Right cardiac atrium (tissue), 5 donors: ENCODE measurements at regions not wholly inside any gene's neighbourhood (a gene's known extent, or its start where the extent isn't known, plus 50 kb on each side); places are given as distances from the start of the nearest gene placed in this dataset.

Experiments used
- ATAC-seq, 2 donors: fragments of 200-7000 bp; cut with Tn5 transposase; one replicate each; pipeline versions ENCODE4 v1.8.0 to v1.9.1; 2020; ENCODE audit warnings: moderate library complexity in 2 of 2, mild to moderate bottlenecking in 1 of 2
- DNase-seq, 3 donors: peaks; one replicate each; pipeline ENCODE4 v3.0.0-alpha.2; 2020
- H3K27ac ChIP-seq: one replicate; pipeline ENCODE4 v1.5.1; 2013; ENCODE audit warnings: mild to moderate bottlenecking, low read length, control low read depth, moderate library complexity
- H3K27me3 ChIP-seq: one replicate; pipeline ENCODE4 v1.6.1; 2013; ENCODE audit not compliant: control insufficient read depth, insufficient read depth
- H3K4me1 ChIP-seq: one replicate; pipeline ENCODE4 v1.6.1; 2013; ENCODE audit warnings: low read length; ENCODE audit not compliant: control insufficient read depth, insufficient read depth
- H3K4me3 ChIP-seq: one replicate; pipeline ENCODE4 v1.5.1; 2013; ENCODE audit warnings: low read length, control low read depth
- H3K9me3 ChIP-seq: one replicate; pipeline ENCODE4 v1.6.1; 2013; ENCODE audit warnings: low read length; ENCODE audit not compliant: control insufficient read depth
- WGBS: extraction: QIAGEN DNeasy Blood & Tissue Kit; methylation state at CpG from one replicate; pipeline ENCODE4 v1.1.7; 2013; 5-methylcytosine and 5-hydroxymethylcytosine counted together
- intact Hi-C, 4 donors: fragments of 100-400 bp; cut with DNase I; formaldehyde crosslinking; loops; one replicate each; pipeline versions ENCODE4 v1.11.0 to v1.14.0; 2022 to 2023
- donor health status: healthy with polysubstance abuse.
- donor health status: DM: no; HTN: yes; CAD: no.
- donor health status: DM: no; HTN: no; CAD: no.
- donor health status: DM: no; HTN: yes; CAD: no; lungs with severe emphysema.
- donor health status: DM: yes; HTN: yes; CAD: no.

DNA sequence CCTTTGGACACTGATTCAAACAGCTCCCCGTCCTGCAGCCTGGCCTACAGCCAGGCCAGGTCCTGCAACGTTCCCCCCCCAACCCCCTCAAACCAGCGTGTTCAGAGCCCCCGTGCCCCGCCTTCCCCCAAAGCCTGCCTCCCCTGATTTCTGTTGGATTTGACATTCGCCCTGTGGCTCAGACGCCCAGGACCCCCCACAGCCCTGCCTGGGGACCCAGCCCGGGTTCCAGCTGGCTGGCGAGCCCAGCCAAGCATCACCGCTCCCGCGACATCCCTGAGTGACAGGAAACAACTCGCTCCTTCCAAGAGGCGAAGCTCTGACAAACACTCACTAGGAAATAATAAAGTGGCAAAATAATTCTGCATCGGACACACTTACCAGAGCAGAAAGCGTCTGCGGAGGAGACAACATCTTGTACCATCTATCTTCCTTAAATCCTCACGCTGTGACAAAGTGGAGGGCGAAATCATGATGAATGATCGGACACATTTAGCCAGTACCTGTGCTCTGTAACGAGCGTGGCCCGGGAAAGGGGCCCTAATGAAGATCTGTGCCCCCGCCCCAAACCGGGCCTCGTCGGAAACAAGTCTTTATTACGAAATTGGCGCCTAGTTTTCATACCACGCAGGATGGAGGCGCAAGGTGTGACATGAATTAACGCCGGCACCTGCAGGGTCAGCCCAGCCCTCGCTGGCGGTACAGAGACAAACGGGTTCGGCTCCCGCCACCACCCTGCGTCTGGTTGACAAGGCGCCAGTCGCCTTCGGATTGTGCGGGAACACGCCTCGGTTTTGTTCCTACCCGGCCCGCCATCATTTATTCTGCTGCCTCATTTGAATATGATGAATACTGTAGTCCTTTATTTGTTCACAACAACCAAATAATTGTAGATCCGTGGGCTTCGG, 91.0 kb upstream of the MVB12B start:
- H3K9me3 ChIP-seq: no peaks in the 10 kb centered on the region
- H3K27me3 ChIP-seq: no peaks in the 10 kb centered on the region
- WGBS: 85% methylated on average over 49 of the region's 49 CpGs
- H3K4me1 ChIP-seq: no peaks in the 10 kb centered on the region
- intact Hi-C loops: no loop called here
- DNase-seq: no peak
- ATAC-seq: no peak
- no peak overlapping the region for H3K4me3 ChIP-seq
- no peak overlapping the region for H3K27ac ChIP-seq

DNA sequence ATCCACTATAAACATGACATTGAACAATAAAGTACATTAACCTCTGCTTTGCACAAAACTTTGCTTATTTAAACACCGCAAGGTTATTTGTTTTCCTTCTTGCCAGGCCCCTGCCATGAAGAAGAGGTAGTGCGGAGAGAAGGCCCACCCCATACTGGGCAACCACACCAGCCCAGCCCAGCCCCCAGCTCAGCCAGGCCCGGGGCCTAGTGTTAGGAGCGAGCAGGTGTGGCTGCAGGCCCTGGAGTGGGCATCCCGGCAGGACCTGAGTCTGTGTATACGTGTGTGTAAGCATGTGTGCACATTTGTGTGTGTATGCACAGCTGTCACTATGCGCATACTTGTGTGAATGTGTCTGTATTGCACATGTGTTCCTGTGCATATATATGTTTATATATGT, 90.4 kb upstream of the MVB12B start:
- Histone ChIP-seq H3K4me1 (no peaks in the 10 kb centered on the region), H3K27ac (no peak overlapping the region), H3K4me3 (no peak overlapping the region), H3K27me3 (no peaks in the 10 kb centered on the region), H3K9me3 (no peaks in the 10 kb centered on the region)
- 92% methylated on average over 7 of the region's 7 CpGs for WGBS
- DNase-seq (no peak), ATAC-seq (no peak)
- intact Hi-C loops: no loop called here

DNA sequence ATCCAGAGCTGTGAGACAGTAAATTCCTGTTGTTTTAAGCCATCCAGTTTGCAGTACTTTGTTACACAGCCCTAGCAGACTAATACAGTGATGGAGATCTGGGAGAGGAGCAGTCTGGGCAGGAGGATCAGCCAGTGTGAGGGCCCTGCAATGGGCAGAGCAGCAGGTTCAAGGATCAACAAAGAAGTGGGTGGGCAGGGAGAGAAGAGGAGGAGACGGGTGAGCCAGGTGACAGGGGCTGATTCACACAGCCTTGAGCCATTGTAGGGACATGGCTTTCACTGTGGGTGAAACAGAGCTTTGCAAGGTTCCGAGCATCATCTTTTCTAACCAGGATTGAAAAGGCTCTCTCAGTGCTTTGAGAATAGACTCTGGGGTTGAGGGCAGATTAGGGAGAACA, 88.2 kb upstream of the MVB12B start:
- Histone ChIP-seq H3K9me3 (no peaks in the 10 kb centered on the region), H3K27ac (no peak overlapping the region), H3K4me3 (no peak overlapping the region), H3K27me3 (no peaks in the 10 kb centered on the region), H3K4me1 (no peaks in the 10 kb centered on the region)
- intact Hi-C loops: no loop called here
- no peak for ATAC-seq
- 84% methylated on average over 2 of the region's 2 CpGs for WGBS
- DNase-seq: no peak

DNA sequence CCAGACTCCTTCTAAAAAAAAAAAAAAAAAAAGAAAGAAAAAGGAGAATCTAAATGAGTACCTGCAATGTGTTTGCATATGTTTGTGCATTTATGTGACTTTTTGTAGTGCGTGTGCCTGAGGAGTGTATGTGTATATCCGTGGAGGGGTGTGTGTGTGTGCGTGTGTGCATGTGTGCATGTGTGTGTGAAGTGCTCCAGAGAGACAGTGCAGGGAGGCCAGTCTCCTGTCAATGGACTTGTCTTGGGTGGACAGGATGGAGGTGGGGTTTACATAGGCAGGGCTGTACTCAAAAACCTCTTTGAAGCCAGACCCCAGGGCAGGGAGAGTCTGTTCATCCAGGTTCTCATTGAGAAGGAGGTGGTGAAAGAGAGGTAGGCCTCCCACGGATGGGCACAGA, 87.1 kb upstream of the MVB12B start:
- 95% methylated on average over 4 of the region's 4 CpGs for WGBS
- Histone ChIP-seq H3K27ac (no peak overlapping the region), H3K27me3 (no peaks in the 10 kb centered on the region), H3K4me3 (no peak overlapping the region), H3K4me1 (no peaks in the 10 kb centered on the region), H3K9me3 (no peaks in the 10 kb centered on the region)
- no peak for ATAC-seq
- no peak for DNase-seq
- intact Hi-C loops: no loop called here

DNA sequence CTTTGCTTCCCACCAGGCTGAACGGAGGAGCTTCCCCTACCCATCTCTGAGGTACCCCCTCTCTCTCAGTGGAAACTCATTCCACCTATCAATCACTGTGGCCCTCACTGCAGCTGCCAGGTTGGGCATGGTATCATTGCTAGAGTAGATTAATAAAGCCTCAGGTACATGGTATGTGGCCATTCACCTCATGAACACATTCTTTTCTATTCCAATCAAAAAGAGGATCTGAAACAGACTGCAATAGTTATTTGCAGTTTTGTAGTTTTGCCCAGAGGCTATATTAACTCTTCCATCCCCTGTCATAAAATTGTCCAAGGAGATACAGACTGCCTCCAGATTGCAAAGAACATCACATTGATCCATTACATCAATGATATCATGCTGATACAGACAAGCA, 85.8 kb upstream of the MVB12B start:
- Histone ChIP-seq H3K9me3 (peaks cover 4% of the 10 kb centered on the region), H3K4me1 (no peaks in the 10 kb centered on the region), H3K27ac (no peak overlapping the region), H3K4me3 (no peak overlapping the region), H3K27me3 (no peaks in the 10 kb centered on the region)
- intact Hi-C loops: no loop called here
- ATAC-seq (no peak), DNase-seq (no peak)
- WGBS: 48% methylated on average over 1 of the region's 1 CpG

DNA sequence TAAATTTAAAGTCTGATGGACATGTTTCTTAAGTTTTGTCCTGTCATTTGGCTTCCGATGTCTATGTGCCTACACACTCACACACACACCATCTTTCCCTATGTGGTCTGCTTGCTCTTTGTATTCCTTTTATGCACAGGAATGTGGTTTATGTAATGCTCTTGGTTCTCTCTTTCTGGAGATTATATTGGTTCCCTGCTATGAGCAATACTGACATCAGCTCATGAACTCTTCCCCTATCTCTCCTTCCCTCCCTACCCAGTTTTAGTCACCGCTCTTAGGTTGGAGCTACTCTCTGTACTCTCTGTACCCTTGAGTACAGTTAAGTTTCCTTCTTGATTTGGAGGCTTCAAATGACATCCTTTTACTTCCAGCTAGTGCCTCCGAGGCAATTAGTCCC, 77.9 kb upstream of the MVB12B start:
- 76% methylated on average over 3 of the region's 3 CpGs for WGBS
- DNase-seq (no peak), ATAC-seq (no peak)
- Histone ChIP-seq H3K4me1 (no peaks in the 10 kb centered on the region), H3K9me3 (peaks cover 4% of the 10 kb centered on the region), H3K4me3 (no peak overlapping the region), H3K27me3 (no peaks in the 10 kb centered on the region), H3K27ac (no peak overlapping the region)
- intact Hi-C loops: no loop called here

DNA sequence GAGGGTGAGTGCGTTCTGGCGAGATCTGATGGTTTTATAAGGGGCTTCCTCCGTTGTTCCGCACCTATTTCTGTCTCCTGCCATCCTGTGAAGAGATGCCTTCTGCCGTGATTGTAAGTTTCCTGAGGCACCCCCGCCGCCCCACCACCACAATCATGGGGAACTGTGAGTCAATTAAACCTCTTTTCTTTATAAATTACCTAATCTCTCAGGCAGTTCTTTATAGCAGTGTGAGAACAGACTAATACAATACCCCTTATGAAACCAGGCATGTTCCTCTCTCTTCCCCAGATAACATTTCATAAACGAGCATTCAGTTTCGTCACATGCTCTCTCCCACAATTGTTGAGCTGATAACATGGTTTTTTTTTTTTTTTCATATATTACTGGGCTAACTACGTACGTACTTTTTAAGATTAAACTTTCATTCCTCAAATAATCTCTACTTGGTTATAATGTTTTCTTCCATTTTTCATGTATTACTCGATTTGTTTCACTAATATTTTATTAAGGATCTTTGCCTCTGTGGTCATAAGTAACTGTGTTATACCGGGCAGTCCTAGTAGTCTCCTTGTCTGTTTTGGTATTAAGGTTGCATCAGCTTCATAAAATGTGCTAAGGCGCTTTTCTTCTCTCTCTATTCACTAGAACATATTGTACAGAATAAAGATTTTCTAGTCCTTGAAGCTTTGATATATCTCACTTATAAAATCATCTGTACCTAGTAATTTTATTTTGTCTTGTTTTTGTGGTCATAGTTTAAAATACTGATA, 64.9 kb upstream of the MVB12B start:
- no peaks in the 10 kb centered on the region for H3K4me1 ChIP-seq
- no peak overlapping the region for H3K27ac ChIP-seq
- intact Hi-C loops: no loop called here
- H3K27me3 ChIP-seq: no peaks in the 10 kb centered on the region
- no peak overlapping the region for H3K4me3 ChIP-seq
- H3K9me3 ChIP-seq: no peaks in the 10 kb centered on the region
- no peak for ATAC-seq
- WGBS: 48% methylated on average over 14 of the region's 14 CpGs
- no peak for DNase-seq

DNA sequence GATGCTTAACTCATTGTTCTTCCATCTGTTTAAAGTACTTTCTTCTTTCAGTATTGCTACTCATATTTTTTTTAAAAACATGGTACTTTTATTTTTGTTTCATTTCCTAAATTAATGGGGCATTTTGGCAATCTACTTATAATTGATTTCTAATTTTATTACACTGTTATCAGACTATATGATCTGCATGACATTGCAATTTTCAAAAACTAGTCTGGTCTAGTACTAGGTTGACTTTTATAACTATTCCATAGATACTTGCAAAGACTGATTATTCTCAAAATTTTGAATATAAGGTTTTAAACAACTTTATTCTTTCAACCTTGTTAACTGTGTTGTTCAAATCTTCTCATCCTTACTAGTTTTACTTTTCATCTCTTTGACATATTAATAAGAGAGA, 63.9 kb upstream of the MVB12B start:
- no peak overlapping the region for H3K27ac ChIP-seq
- DNase-seq (no peak), ATAC-seq (no peak)
- H3K4me3 ChIP-seq: no peak overlapping the region
- H3K4me1 ChIP-seq: no peaks in the 10 kb centered on the region
- no peaks in the 10 kb centered on the region for H3K9me3 ChIP-seq
- no peaks in the 10 kb centered on the region for H3K27me3 ChIP-seq
- intact Hi-C loops: no loop called here

DNA sequence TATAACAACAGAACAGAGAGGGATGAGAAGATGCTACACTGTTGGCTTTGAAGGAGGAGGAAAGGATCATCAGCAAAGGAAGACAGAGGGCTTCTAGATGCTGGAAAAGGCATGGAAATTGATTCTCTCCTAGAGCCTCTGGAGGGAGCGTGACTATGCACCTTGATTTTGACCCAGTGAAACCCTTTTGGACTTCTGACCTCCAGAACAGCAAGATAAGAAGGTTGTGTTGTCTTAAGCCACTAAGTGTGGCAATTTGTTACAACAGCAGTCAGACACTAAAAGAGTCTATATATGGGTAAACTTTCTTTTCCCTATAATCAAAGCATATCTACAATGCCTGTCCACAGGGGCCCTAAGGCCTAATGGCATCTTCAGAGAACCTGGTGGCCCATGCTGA, 56.1 kb upstream of the MVB12B start:
- 73% methylated on average over 1 of the region's 1 CpG for WGBS
- intact Hi-C loops: no loop called here

DNA sequence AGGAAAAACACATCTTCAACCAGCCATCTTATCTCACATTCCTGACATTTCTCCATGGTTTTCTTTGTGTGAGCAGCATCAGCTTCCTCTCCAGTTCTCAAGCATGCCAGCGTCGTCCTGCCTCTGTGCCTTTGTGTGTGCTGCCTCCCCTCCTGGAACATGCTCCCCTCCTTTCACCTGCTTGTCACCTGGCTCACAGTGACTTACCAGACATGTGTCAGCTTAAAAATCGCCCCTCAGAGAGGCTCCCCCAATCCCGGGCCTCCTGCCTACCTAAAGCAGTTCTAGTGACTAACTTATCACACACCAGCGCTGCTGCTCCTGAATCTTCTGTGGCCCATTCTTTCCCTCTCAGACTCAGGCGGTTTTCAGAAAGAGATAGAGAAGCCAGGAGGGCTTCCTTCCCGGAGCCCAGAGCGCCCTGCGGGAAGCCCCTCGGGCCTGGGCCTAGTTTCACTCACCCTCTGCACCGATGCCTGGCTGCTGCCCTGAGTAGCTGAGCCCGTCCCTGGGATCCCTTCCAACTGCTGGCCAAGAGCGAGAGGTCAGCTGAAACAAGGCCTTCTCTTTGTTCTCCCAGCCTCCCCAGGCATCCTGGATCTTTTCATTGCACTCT, 51.1 kb upstream of the MVB12B start:
- Histone ChIP-seq H3K27me3 (no peaks in the 10 kb centered on the region), H3K9me3 (no peaks in the 10 kb centered on the region), H3K4me1 (no peaks in the 10 kb centered on the region), H3K4me3 (no peak overlapping the region), H3K27ac (peak overlapping the region; percentile 9)
- intact Hi-C loops: no loop called here
- WGBS: 41% methylated on average over 13 of the region's 13 CpGs
- ATAC-seq (peak; percentile 67 to 76), DNase-seq (peak; percentile 50 to 78 (median 72))

More for the DNA sequence above, 56.1 kb upstream of the MVB12B start:
- Histone ChIP-seq H3K4me3 (no peak overlapping the region), H3K27ac (no peak overlapping the region), H3K9me3 (no peaks in the 10 kb centered on the region), H3K4me1 (no peaks in the 10 kb centered on the region), H3K27me3 (no peaks in the 10 kb centered on the region)
- no peak for ATAC-seq
- no peak for DNase-seq

DNA sequence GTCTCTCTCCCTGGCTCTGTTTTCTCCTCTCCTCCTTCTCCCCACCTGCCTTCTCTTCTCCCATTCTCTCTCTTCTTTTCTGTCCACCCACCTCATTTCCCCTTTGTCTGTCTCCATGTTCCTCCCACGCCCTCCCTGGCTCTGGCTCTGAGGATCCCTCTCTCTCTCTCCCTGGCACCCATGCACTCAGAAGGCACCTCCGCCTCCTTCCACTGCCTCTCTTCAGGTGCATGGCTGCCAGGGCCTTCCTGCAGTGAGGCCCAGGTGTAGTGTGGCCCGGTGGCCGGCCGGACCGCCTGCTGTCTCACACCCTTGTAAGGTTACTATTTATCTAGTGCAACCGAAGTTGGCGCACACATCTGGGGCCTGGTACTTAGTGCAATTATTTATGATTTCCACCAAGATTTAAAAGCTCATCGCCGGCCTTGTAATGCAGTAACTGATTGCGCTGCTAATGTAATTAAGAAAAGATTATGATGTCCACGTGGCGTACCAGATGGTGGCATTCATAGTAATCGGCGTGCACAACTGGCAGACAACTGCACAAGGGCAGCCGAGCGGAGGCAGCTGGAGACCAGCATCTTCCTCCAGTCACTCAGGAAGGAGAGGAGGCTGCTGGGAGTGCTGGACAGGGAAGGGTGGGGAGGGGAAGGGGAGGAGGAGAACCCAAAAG, 50.4 kb upstream of the MVB12B start:
- no peak overlapping the region for H3K27ac ChIP-seq
- 94% methylated on average over 17 of the region's 17 CpGs for WGBS
- no peak for DNase-seq
- intact Hi-C loops: no loop called here
- no peaks in the 10 kb centered on the region for H3K4me1 ChIP-seq
- no peak overlapping the region for H3K4me3 ChIP-seq
- no peak for ATAC-seq
- no peaks in the 10 kb centered on the region for H3K27me3 ChIP-seq
- no peaks in the 10 kb centered on the region for H3K9me3 ChIP-seq
